K562 (cell line): ENCODE measurements at regions not wholly inside any gene's neighbourhood (a gene's known extent, or its start where the extent isn't known, plus 50 kb on each side); places are given as distances from the start of the nearest gene placed in this dataset.

Experiments
- ATAC-seq: fragments of 200-7000 bp; cut with Tn5 transposase; 3 replicates; pipeline ENCODE4 v1.9.1; 2020; ENCODE audit warnings: moderate library complexity
- BruUV-seq: library from RNA; stranded (reverse); fragments of 400-500 nt; replicated peaks from 2 replicates; lab custom pipeline; 2021; lab: Mats Ljungman, UMichigan
- CTCF ChIA-PET: fragments of 300-600 bp; formaldehyde crosslinking; extraction: SDS; loops from one replicate; lab custom pipeline; 2021; ENCODE audit warnings: low intra/inter-chr PET ratio; lab: Yijun Ruan, JAX
- POLR2A ChIA-PET: fragments of 300-600, 350-650 bp; sonication (Branson Sonifier 250); formaldehyde crosslinking; extraction: SDS; loops from one replicate; lab custom pipeline; 2021; ENCODE audit warnings: antibody characterized with exemption, inconsistent platforms; lab: Yijun Ruan, JAX
- DNase-seq, 4 experiments: peaks; one replicate each; pipeline versions ENCODE4 v3.0.0 to v3.0.0-alpha.2; 2011 to 2018; ENCODE audit warnings: low spot score in 3 of 4, mixed read lengths in 3 of 4; ENCODE audit errors: extremely low read depth in 1 of 4
- FAIRE-seq: peaks from 2 replicates; lab custom pipeline; 2011; peaks lifted over from hg19 to GRCh38; lab: Jason Lieb, UNC
- H2AFZ ChIP-seq: 2 replicates; pipeline ENCODE4 v1.6.0; 2011; ENCODE audit warnings: low read depth, low read length, control low read depth, inconsistent platforms
- H3K27ac ChIP-seq: fragments of 200-600 bp; 3 replicates; pipeline ENCODE4 v1.8.0; 2011; ENCODE audit warnings: low read depth, mild to moderate bottlenecking, control low read depth, inconsistent platforms, low read length, moderate library complexity, mixed read lengths; ENCODE audit errors: extremely low read depth
- H3K27me3 ChIP-seq, 2 experiments: fragments of 300-600 bp in 1 of 2; 2 replicates in 1 of 2; 3 replicates in 1 of 2; pipeline versions ENCODE4 v1.6.0 to v1.8.0; 2011; ENCODE audit warnings: inconsistent platforms in 2 of 2, low read length in 2 of 2, mild to moderate bottlenecking in 1 of 2, mixed read lengths in 1 of 2, moderate library complexity in 1 of 2; ENCODE audit not compliant: control insufficient read depth in 2 of 2, insufficient read depth in 2 of 2
- H3K36me3 ChIP-seq: fragments of 300-600 bp; 3 replicates; pipeline ENCODE4 v1.8.0; 2011; ENCODE audit warnings: mild to moderate bottlenecking, low read length, inconsistent platforms; ENCODE audit not compliant: control insufficient read depth, insufficient read depth
- H3K4me1 ChIP-seq, 2 experiments: fragments of 200-600 bp in 1 of 2; replicated peaks in 1 of 2; 2 replicates in 1 of 2; 3 replicates in 1 of 2; pipeline versions ENCODE4 v1.5.1 to v1.8.0; 2011; ENCODE audit warnings: inconsistent platforms in 2 of 2, low read length in 2 of 2, mild to moderate bottlenecking in 1 of 2, mixed read lengths in 1 of 2, moderate library complexity in 1 of 2; ENCODE audit not compliant: control insufficient read depth in 2 of 2, insufficient read depth in 2 of 2
- H3K4me2 ChIP-seq: 2 replicates; pipeline ENCODE4 v1.6.1; 2011; ENCODE audit warnings: low read length, control low read depth, inconsistent platforms, mixed read lengths; ENCODE audit not compliant: insufficient read depth
- H3K4me3 ChIP-seq: fragments of 200-600 bp; sonication (generic), shearing (Covaris generic); 2 replicates; pipeline ENCODE4 v1.5.1; 2016; ENCODE audit warnings: control low read depth, inconsistent platforms
- H3K79me2 ChIP-seq: fragments of 200-600 bp; 3 replicates; pipeline ENCODE4 v1.8.0; 2011; ENCODE audit warnings: low read length, inconsistent platforms; ENCODE audit not compliant: control insufficient read depth, insufficient read depth
- H3K9ac ChIP-seq, 2 experiments: 2 replicates each; pipeline versions ENCODE4 v1.6.0 to v1.6.1; 2011; ENCODE audit warnings: low read depth in 2 of 2, low read length in 2 of 2, control low read depth in 1 of 2, inconsistent platforms in 1 of 2, mild to moderate bottlenecking in 1 of 2, mixed read lengths in 1 of 2; ENCODE audit not compliant: insufficient read depth in 1 of 2
- H3K9me1 ChIP-seq: one replicate; pipeline ENCODE4 v1.6.0; 2011; ENCODE audit warnings: inconsistent platforms, mild to moderate bottlenecking, low read length, moderate library complexity; ENCODE audit not compliant: control insufficient read depth, insufficient read depth
- H3K9me3 ChIP-seq: replicated peaks from 2 replicates; pipeline ENCODE4 v1.5.1; 2011; ENCODE audit warnings: low read depth, low read length, inconsistent platforms; ENCODE audit not compliant: control insufficient read depth, insufficient read depth
- H4K20me1 ChIP-seq: replicated peaks from 2 replicates; pipeline ENCODE4 v1.6.1; 2011; ENCODE audit warnings: low read length, inconsistent platforms, mixed read lengths; ENCODE audit not compliant: control insufficient read depth, insufficient read depth
- CHAMP1 ChIP-seq: fragments of 450-650 bp; IDR thresholded peaks from 2 replicates; pipeline ENCODE4 v1.6.1; 2016; ENCODE audit warnings: mild to moderate bottlenecking
- HCFC1 ChIP-seq: IDR thresholded peaks from 2 replicates; pipeline ENCODE4 v1.6.1; 2012; ENCODE audit warnings: low read depth, low read length, improper control_type of control experiment
- HNRNPL ChIP-seq: fragments of 200-400 bp; formaldehyde crosslinking; IDR thresholded peaks from 2 replicates; pipeline ENCODE4 v1.6.1; 2017; ENCODE audit warnings: low read depth, mild to moderate bottlenecking, low read length
- NRF1 ChIP-seq, 2 experiments: fragments of 450-650 bp; IDR thresholded peaks in 1 of 2; conservative IDR thresholded peaks in 1 of 2; 2 replicates each; pipeline ENCODE4 v1.6.1; 2014; ENCODE audit warnings: mild to moderate bottlenecking in 2 of 2
- TFAP4 ChIP-seq: sonication (generic); formaldehyde crosslinking; IDR thresholded peaks from 2 replicates; pipeline ENCODE4 v1.8.0; 2022; ENCODE audit warnings: missing genetic modification reagents, mild to moderate bottlenecking, moderate library complexity, borderline replicate concordance
- TSC22D4 ChIP-seq: fragments of 450-650 bp; IDR thresholded peaks from 2 replicates; pipeline ENCODE4 v1.6.1; 2016; ENCODE audit warnings: missing genetic modification characterization, missing biosample characterization, control low read depth
- TSHZ1 ChIP-seq: fragments of 250-450 bp; sonication (Bioruptor Pico); IDR thresholded peaks from 2 replicates; pipeline ENCODE4 v1.4.0; 2020; ENCODE audit warnings: mild to moderate bottlenecking, moderate library complexity
- ZNF280B ChIP-seq: fragments of 250-450 bp; sonication (Bioruptor Pico); IDR thresholded peaks from 2 replicates; pipeline ENCODE4 v1.5.1; 2021; ENCODE audit warnings: mild to moderate bottlenecking
- ZNF696 ChIP-seq: fragments of 250-450 bp; sonication (Bioruptor Pico); conservative IDR thresholded peaks from 2 replicates; pipeline ENCODE4 v1.4.0; 2020; ENCODE audit warnings: mild to moderate bottlenecking, moderate library complexity
- ZNF766 ChIP-seq: fragments of 200-800 bp; sonication (Bioruptor generic); conservative IDR thresholded peaks from 2 replicates; pipeline ENCODE4 v1.6.1; 2016; ENCODE audit warnings: missing genetic modification characterization, missing compliant biosample characterization
- ZSCAN32 ChIP-seq: fragments of 450-650 bp; formaldehyde crosslinking; IDR thresholded peaks from 2 replicates; pipeline ENCODE4 v1.4.0; 2020; ENCODE audit warnings: mild to moderate bottlenecking, moderate library complexity
- WGBS: fragments of 100-300 bp; shearing (Covaris generic); methylation state at CpG from one replicate; pipeline ENCODE4 v1.1.6; 2016; ENCODE audit warnings: low coverage, mixed read lengths; ENCODE audit not compliant: insufficient coverage; ENCODE audit errors: missing lambda C conversion rate; 5-methylcytosine and 5-hydroxymethylcytosine counted together
- in situ Hi-C: fragments of 300-500 bp; cut with MboI; formaldehyde crosslinking; loops from 4 replicates; pipeline ENCODE4 v1.15.0; 2018; ENCODE audit warnings: inconsistent platforms, mixed read lengths
- intact Hi-C: fragments of 100-400 bp; cut with micrococcal nuclease; formaldehyde crosslinking; loops from 2 replicates; pipeline ENCODE4 v1.14.2; 2022

GRCh38 chr3:88440701-88441100, 290.9 kb downstream of the C3orf38 start:
- in situ Hi-C loops = no loop called here
- 0% methylated on average over 1 of the region's 1 CpG for WGBS
- Histone ChIP-seq H3K9me1 (no peaks in the 10 kb centered on the region), H4K20me1 (no peaks in the 10 kb centered on the region), H3K27me3 (no peaks in the 10 kb centered on the region), H3K9me3 (no peaks in the 10 kb centered on the region)
- intact Hi-C loops = no loop called here
- BruUV-seq = no TSS peak
- no peak for TF ChIP-seq TFAP4
- TF ChIP-seq TSC22D4 = no peak
- TF ChIP-seq ZSCAN32 (CRISPR knock-in tag) = no peak
- no peak for TF ChIP-seq TSHZ1 (CRISPR knock-in tag)
- TF ChIP-seq HNRNPL = no peak
- TF ChIP-seq HCFC1 = no peak
- TF ChIP-seq NRF1 (conservative IDR thresholded peaks at IDR 0.05 in 1 of 2, IDR thresholded peaks at IDR 0.05 in 1 of 2) = no peak
- TF ChIP-seq CHAMP1 = no peak
- TF ChIP-seq ZNF766 (CRISPR knock-in tag) = no peak
- TF ChIP-seq ZNF280B (CRISPR knock-in tag) = no peak
- no peak for TF ChIP-seq ZNF696 (CRISPR knock-in tag)
- TF ChIP-seq, all 486 proteins: peak for 0
- ChIA-PET POLR2A (no interaction called here), CTCF (no interaction called here)
- H2AFZ ChIP-seq = no peak overlapping the region
- H3K9ac ChIP-seq = no peak overlapping the region
- H3K27ac ChIP-seq = no peak overlapping the region
- FAIRE-seq = no peak
- no peak overlapping the region for H3K4me3 ChIP-seq
- no peaks in the 10 kb centered on the region for H3K4me1 ChIP-seq
- no peaks in the 10 kb centered on the region for H3K79me2 ChIP-seq
- no peak overlapping the region for H3K4me2 ChIP-seq
- no peak for ATAC-seq
- no peaks in the 10 kb centered on the region for H3K36me3 ChIP-seq
- DNase-seq = no peak
